ENCODE measurements at regions not wholly inside any gene's neighbourhood (a gene's known extent, or its start where the extent isn't known, plus 50 kb on each side); places are given as distances from the start of the nearest gene placed in this dataset.

- TF ChIP-seq EZH2 (IDR thresholded peaks at IDR 0.05; ENCODE audit: low read depth, low read length, severe bottlenecking) (no peak), POLR2AphosphoS5 (IDR thresholded peaks at IDR 0.05; ENCODE audit: low read depth, low read length) (no peak), CTCF (IDR thresholded peaks at IDR 0.05; ENCODE audit: control extremely low read depth in 1 of 3, insufficient read depth in 1 of 3, low read depth in 1 of 3, low read length in 3 of 3) (no peak), YY1 (IDR thresholded peaks at IDR 0.05; ENCODE audit: low read depth, low read length) (no peak), SIRT6 (IDR thresholded peaks at IDR 0.05; ENCODE audit: low read length) (no peak), MAX (IDR thresholded peaks at IDR 0.05) (no peak), SIN3A (conservative IDR thresholded peaks at IDR 0.05 in 1 of 2, IDR thresholded peaks at IDR 0.05 in 1 of 2; ENCODE audit: low read depth in 1 of 2, low read length in 2 of 2) (no peak), SRF (IDR thresholded peaks at IDR 0.05; ENCODE audit: low read depth, low read length) (no peak), ZNF274 (IDR thresholded peaks at IDR 0.05; ENCODE audit: borderline replicate concordance, extremely low read depth, low read length) (no peak), RBBP5 (IDR thresholded peaks at IDR 0.05; ENCODE audit: borderline replicate concordance, low read depth, low read length) (no peak), BRCA1 (IDR thresholded peaks at IDR 0.05; ENCODE audit: low read depth, low read length) (no peak)
Observed at GRCh38 chr2:155273323-155273722, 574.8 kb downstream of the KCNJ3 start.

All from H1 (cell line).